ENCODE measurements at regions not wholly inside any gene's neighbourhood (a gene's known extent, or its start where the extent isn't known, plus 50 kb on each side); places are given as distances from the start of the nearest gene placed in this dataset.

- Histone ChIP-seq H3K4me3 (replicated peaks; ENCODE audit: insufficient read depth, low read length) (no peak overlapping the region), H3K27ac (replicated peaks) (no peak overlapping the region), H3K27me3 (ENCODE audit: insufficient read depth, poor library complexity, severe bottlenecking) (no peaks in the 10 kb centered on the region)
- TF ChIP-seq SPI1 (IDR thresholded peaks at IDR 0.05; ENCODE audit: borderline replicate concordance, low read depth) (no peak), CTCF (IDR thresholded peaks at IDR 0.05; ENCODE audit: insufficient read depth, low read length) (no peak), POLR2AphosphoS5 (IDR thresholded peaks at IDR 0.05; ENCODE audit: low read depth) (no peak), REST (IDR thresholded peaks at IDR 0.05; ENCODE audit: insufficient replicate concordance, low read depth) (no peak), GABPA (IDR thresholded peaks at IDR 0.05; ENCODE audit: low read depth) (no peak)
- DNase-seq (ENCODE audit: low read depth in 1 of 2, low spot score in 1 of 2) = no peak
Measured at GRCh38 chr2:145739681-145740080, 1219.8 kb upstream of the ZEB2 start.

- no peaks in the 10 kb centered on the region for H3K27me3 ChIP-seq (ENCODE audit: insufficient read depth, poor library complexity, severe bottlenecking)
- H3K4me3 ChIP-seq (replicated peaks; ENCODE audit: insufficient read depth, low read length) = no peak overlapping the region
- DNase-seq (ENCODE audit: low read depth in 1 of 2, low spot score in 1 of 2) = no peak
- no peak overlapping the region for H3K27ac ChIP-seq (replicated peaks)
- TF ChIP-seq GABPA (IDR thresholded peaks at IDR 0.05; ENCODE audit: low read depth) (no peak), REST (IDR thresholded peaks at IDR 0.05; ENCODE audit: insufficient replicate concordance, low read depth) (no peak), POLR2AphosphoS5 (IDR thresholded peaks at IDR 0.05; ENCODE audit: low read depth) (no peak), SPI1 (IDR thresholded peaks at IDR 0.05; ENCODE audit: borderline replicate concordance, low read depth) (no peak), CTCF (IDR thresholded peaks at IDR 0.05; ENCODE audit: insufficient read depth, low read length) (no peak)
Measured at GRCh38 chr2:145736871-145737270, 1217.0 kb upstream of the ZEB2 start.

- TF ChIP-seq CTCF (IDR thresholded peaks at IDR 0.05; ENCODE audit: insufficient read depth, low read length) (no peak), REST (IDR thresholded peaks at IDR 0.05; ENCODE audit: insufficient replicate concordance, low read depth) (no peak), GABPA (IDR thresholded peaks at IDR 0.05; ENCODE audit: low read depth) (no peak), SPI1 (IDR thresholded peaks at IDR 0.05; ENCODE audit: borderline replicate concordance, low read depth) (no peak), POLR2AphosphoS5 (IDR thresholded peaks at IDR 0.05; ENCODE audit: low read depth) (no peak)
- Histone ChIP-seq H3K27me3 (ENCODE audit: insufficient read depth, poor library complexity, severe bottlenecking) (no peaks in the 10 kb centered on the region), H3K4me3 (replicated peaks; ENCODE audit: insufficient read depth, low read length) (no peak overlapping the region), H3K27ac (replicated peaks) (no peak overlapping the region)
- DNase-seq (ENCODE audit: low read depth in 1 of 2, low spot score in 1 of 2) = no peak
Measured at GRCh38 chr2:145731467-145731866, 1211.5 kb upstream of the ZEB2 start.

Data from HL-60 (cell line).